Fibroblast of mammary gland (primary cell): ENCODE measurements at regions not wholly inside any gene's neighbourhood (a gene's known extent, or its start where the extent isn't known, plus 50 kb on each side); places are given as distances from the start of the nearest gene placed in this dataset.

Experiments used
- DNase-seq: peaks from one replicate; pipeline ENCODE4 v3.0.0-alpha.2; 2010; ENCODE audit warnings: low read depth
- H3K4me3 ChIP-seq: 2 replicates; pipeline ENCODE4 v1.5.1; 2011; ENCODE audit warnings: low read depth, mild to moderate bottlenecking, low read length, moderate library complexity; ENCODE audit not compliant: control insufficient read depth
- CTCF ChIP-seq: conservative IDR thresholded peaks from 2 replicates; pipeline ENCODE4 v1.5.1; 2011; ENCODE audit warnings: low read depth, low read length, inconsistent platforms; ENCODE audit not compliant: control insufficient read depth, insufficient read depth

GRCh38 chr11:92767416-92767815, 202.0 kb upstream of the MTNR1B start:
- no peak for DNase-seq
- no peak overlapping the region for H3K4me3 ChIP-seq
- TF ChIP-seq CTCF = no peak

DNA sequence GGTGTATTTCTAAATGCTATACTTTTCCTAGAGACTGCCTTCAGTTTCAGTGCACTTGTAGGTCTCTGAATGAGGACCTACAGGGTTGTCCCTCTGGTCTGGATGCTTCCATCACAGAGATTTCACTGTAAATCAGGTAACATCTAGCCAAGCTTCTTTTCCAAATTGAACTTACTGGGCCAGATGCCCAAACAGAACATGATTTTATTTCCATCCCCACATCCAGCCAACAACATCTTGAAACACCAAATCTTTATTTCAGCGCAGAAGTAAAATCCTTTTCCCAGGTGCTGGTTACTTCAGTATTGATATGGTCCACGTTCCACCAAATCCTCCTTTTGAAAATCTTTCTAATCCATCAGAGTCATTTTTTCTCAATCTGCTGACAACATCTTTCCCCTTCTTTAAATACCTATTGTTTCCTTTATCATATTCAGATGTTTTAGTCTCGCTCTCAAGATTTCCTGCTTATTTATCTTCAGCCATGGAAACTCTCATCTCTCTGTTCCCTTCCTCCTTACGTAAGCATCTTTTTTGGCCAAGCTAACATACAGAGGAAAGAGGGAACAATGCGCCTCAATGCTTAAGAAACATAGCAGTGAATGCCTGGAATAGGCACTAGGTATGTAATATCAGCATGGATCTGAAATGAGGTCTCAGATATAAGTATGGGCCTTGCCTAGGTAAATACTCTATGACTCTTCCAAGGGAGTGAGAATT, 201.2 kb upstream of the MTNR1B start:
- H3K4me3 ChIP-seq = no peak overlapping the region
- DNase-seq = no peak
- no peak for TF ChIP-seq CTCF

GRCh38 chr11:92769112-92769511, 200.3 kb upstream of the MTNR1B start:
- H3K4me3 ChIP-seq = no peak overlapping the region
- no peak for TF ChIP-seq CTCF
- no peak for DNase-seq

- TF ChIP-seq CTCF = no peak
- DNase-seq = no peak
- H3K4me3 ChIP-seq = no peak overlapping the region
Observed at GRCh38 chr11:92770419-92770818, 199.0 kb upstream of the MTNR1B start.

DNA sequence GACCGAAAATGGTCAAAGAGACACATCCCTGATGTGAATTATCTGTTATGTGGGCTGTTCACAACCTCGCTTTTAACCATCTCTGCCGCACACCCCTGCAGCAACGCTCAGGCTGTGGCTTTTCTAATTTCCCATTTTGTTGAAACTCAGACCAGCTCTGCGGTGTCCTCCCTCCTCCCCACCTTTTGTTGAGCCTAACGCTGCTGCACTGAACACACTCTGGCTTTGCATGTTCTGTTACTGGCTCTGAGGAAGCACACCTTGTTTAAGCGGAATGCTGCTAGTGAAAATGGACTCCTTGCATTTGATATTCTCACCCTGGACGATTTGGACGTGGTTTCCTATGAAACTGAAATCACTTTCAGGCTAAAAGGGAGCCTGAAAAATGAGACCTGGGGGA, 198.5 kb upstream of the MTNR1B start:
- no peak for DNase-seq
- no peak overlapping the region for H3K4me3 ChIP-seq
- TF ChIP-seq CTCF = no peak

DNA sequence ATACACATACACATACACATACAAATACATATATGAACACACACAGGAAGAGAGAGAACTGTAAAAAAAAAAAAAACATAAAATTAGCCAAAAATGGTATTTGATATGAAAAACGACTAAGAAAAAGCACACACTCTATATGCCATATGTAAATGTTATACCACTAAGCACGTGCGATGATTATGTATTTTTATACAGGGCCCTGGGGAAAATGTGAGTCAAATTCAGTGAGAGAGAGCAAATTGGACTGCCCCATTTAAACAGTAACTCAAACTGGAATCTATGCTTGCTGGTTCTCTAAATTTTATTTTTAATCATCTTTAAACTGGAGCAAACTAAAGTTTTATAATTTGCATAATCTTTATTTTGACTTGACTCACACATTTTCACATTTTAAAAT, 197.8 kb upstream of the MTNR1B start:
- DNase-seq = no peak
- no peak for TF ChIP-seq CTCF
- no peak overlapping the region for H3K4me3 ChIP-seq
